ENCODE measurements at regions not wholly inside any gene's neighbourhood (a gene's known extent, or its start where the extent isn't known, plus 50 kb on each side); places are given as distances from the start of the nearest gene placed in this dataset.

DNA sequence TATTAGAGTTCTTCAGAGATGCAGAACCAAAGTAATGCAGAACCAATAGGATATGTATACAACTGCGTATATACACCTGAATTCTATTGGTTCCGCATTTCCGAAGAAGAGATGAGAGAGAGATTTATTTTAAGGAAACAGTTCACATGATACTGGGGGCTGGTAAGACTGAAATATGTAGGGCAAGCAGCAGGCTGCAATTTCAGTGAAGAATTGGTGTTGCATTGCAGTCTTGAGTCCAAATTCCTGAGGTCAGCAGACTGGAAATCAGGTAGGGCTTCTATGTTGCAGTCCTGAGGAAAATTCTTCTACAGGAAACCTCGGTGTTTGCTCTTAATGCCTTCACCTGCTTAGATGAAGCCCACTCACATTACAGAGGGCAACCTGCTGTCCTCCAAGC lies 128.2 kb upstream of the MED13 start:
- TF ChIP-seq, protein P1, sequence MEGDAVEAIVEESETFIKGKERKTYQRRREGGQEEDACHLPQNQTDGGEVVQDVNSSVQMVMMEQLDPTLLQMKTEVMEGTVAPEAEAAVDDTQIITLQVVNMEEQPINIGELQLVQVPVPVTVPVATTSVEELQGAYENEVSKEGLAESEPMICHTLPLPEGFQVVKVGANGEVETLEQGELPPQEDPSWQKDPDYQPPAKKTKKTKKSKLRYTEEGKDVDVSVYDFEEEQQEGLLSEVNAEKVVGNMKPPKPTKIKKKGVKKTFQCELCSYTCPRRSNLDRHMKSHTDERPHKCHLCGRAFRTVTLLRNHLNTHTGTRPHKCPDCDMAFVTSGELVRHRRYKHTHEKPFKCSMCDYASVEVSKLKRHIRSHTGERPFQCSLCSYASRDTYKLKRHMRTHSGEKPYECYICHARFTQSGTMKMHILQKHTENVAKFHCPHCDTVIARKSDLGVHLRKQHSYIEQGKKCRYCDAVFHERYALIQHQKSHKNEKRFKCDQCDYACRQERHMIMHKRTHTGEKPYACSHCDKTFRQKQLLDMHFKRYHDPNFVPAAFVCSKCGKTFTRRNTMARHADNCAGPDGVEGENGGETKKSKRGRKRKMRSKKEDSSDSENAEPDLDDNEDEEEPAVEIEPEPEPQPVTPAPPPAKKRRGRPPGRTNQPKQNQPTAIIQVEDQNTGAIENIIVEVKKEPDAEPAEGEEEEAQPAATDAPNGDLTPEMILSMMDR (IDR thresholded peaks at IDR 0.05; ENCODE audit: insufficient read depth, low read length, poor library complexity, severe bottlenecking): no peak
- Histone ChIP-seq H3K27me3 (ENCODE audit: control insufficient read depth, insufficient read depth, low read length) (no peaks in the 10 kb centered on the region), H3K36me3 (ENCODE audit: control insufficient read depth, insufficient read depth, low read length) (no peaks in the 10 kb centered on the region), H3K4me3 (ENCODE audit: low read depth, low read length) (no peak overlapping the region)
- DNase-seq (ENCODE audit: low read depth): no peak

DNA sequence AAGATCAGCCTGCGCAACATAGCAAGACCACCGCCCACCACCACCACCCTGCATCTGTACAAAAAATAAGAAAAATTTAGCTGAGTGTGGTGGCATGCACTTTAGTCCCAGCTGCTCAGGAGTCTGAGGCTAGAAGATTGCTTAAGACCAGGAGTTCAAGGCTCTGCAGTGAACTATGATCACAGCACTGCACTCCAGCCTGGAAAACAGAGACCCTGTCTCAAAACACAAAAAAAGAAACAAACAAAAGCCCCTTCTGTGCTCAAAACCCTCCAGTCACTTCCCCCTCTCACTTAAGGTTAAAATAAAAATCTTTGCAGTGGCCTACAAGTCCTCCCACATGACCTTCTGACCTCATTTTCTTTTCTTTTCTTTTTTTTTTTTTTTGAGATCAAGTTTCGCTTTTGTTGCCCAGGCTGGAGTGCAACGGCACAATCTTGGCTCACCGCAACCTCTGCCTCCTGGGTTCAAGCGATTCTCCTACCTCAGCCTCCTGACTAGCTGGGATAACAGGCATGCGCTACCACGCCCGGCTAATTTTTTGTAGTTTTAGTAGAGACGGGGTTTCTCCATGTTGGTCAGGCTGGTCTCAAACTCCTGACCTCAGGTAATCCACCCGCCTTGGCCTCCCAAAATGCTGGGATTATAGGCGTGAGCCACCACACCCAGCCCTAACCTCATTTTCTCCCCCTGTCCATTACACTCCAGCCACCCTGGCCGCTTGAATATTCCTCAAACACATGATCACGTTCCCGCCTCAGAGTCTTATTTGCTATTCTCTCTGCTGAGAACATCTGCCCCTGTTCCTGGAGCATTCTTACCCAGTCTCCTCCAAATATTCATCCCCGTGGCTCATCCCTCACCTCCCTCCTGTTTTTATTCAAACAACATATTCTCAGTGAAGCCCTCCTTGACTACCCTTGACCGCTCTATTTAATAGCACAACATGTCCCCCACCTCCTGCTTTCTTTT lies 126.6 kb upstream of the MED13 start:
- TF ChIP-seq, protein P1 (IDR thresholded peaks at IDR 0.05; ENCODE audit: insufficient read depth, low read length, poor library complexity, severe bottlenecking): no peak
- DNase-seq (ENCODE audit: low read depth): no peak
- Histone ChIP-seq H3K36me3 (ENCODE audit: control insufficient read depth, insufficient read depth, low read length) (no peaks in the 10 kb centered on the region), H3K4me3 (ENCODE audit: low read depth, low read length) (no peak overlapping the region), H3K27me3 (ENCODE audit: control insufficient read depth, insufficient read depth, low read length) (no peaks in the 10 kb centered on the region)

- TF ChIP-seq, protein P1 (IDR thresholded peaks at IDR 0.05; ENCODE audit: insufficient read depth, low read length, poor library complexity, severe bottlenecking): no peak
These were observed 124.3 kb upstream of the MED13 start for GRCh38 chr17:62189377-62189776.

GRCh38 chr17:62188713-62189112 lies 123.6 kb upstream of the MED13 start:
- no peak for DNase-seq (ENCODE audit: low read depth)
- Histone ChIP-seq H3K4me3 (ENCODE audit: low read depth, low read length) (no peak overlapping the region), H3K27me3 (ENCODE audit: control insufficient read depth, insufficient read depth, low read length) (no peaks in the 10 kb centered on the region), H3K36me3 (ENCODE audit: control insufficient read depth, insufficient read depth, low read length) (no peaks in the 10 kb centered on the region)
- TF ChIP-seq, protein P1 (IDR thresholded peaks at IDR 0.05; ENCODE audit: insufficient read depth, low read length, poor library complexity, severe bottlenecking): no peak

More at GRCh38 chr17:62189377-62189776, 124.3 kb upstream of the MED13 start:
- Histone ChIP-seq H3K4me3 (ENCODE audit: low read depth, low read length) (no peak overlapping the region), H3K36me3 (ENCODE audit: control insufficient read depth, insufficient read depth, low read length) (no peaks in the 10 kb centered on the region), H3K27me3 (ENCODE audit: control insufficient read depth, insufficient read depth, low read length) (no peaks in the 10 kb centered on the region)
- DNase-seq (ENCODE audit: low read depth): no peak

DNA sequence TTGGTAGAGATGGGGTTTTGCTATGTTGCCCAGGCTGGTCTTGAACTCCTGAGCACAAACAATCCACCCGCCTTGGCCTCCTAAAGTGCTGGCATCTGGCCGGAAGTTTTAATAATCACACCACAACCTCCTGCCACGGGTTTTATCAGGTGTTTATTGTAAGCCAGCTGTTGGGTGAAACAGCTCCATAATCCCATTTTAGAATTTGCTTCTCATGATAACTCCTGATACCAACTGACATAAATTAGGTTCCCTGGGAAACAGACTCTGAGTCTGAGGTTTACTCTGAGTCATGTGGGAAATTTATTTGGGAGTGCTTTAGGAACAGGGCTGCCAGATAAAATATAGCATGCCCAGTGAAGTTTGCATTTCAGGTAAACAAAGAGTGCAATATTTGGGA lies 122.6 kb upstream of the MED13 start:
- H3K4me3 ChIP-seq (ENCODE audit: low read depth, low read length): no peak overlapping the region
- TF ChIP-seq, protein P1 (IDR thresholded peaks at IDR 0.05; ENCODE audit: insufficient read depth, low read length, poor library complexity, severe bottlenecking): no peak
- no peak for DNase-seq (ENCODE audit: low read depth)
- no peaks in the 10 kb centered on the region for H3K36me3 ChIP-seq (ENCODE audit: control insufficient read depth, insufficient read depth, low read length)
- no peaks in the 10 kb centered on the region for H3K27me3 ChIP-seq (ENCODE audit: control insufficient read depth, insufficient read depth, low read length)

Data from kidney epithelial cell (primary cell).